Hepatic stellate cell (primary cell): ENCODE measurements at regions not wholly inside any gene's neighbourhood (a gene's known extent, or its start where the extent isn't known, plus 50 kb on each side); places are given as distances from the start of the nearest gene placed in this dataset.

Source experiments
- DNase-seq: peaks from one replicate; pipeline ENCODE4 v3.0.0; 2011; ENCODE audit warnings: low spot score

DNA sequence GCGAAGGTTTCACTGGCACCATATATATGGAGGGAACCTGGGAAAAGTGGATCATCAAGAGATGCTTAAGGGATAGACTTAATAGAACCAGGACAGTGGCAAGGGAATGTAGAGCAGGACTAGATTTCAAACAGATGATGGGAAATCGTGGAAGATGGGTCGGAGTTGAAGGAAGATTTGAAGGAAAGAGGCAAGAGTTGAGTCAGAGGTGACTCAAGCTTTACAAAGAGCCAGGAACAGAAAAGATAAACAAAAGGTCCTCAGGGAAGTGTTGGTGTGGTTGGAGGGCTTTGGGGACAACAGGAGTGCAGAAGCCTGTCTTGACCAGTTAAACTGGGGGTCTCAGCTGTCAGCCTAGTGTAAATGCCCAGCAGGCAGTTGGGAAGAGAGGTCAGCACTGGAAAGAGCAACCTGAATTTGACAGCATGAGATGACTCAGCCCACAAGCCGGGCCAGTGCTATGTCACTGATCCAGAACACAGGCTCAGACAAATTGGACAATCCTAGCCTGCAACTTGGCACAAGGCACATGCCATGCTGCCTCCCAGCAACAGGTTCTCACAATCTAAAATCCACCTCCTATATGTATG, 230.5 kb downstream of the IDS start:
- DNase-seq = no peak

DNA sequence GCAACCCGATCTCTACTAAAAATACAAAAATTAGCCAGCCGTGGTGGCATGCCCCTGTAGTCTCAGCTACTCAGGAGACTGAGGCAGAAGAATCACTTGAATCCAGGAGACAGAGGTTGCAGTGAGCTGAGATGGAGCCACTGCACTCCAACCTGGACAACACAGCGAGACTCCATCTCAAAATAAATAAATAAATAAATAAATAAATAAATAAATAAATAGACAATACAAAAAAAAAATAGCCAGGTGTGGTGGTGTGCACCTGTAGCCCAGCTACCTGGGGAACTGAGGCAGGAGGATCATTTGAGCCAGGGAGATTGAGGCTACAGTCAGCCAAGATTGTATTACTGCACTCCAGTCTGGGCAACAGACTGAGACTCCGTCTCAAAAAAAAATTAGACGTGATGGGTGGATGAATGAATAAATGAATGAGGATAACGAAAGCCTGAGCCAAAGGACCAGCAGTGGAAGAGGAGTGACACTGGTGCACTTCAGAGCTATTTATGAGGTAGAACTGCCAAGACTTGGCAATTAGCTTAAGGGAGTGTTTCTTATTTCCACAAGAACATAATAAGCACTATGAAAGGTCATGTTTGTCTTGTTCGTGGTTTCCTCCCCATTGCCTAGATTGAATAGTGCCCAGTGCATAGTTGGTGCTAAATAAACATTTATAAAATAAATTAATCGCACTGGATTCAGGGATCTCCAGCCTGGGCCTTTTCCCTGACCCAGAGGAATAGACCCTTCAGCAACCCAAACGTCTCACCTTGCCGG, 232.2 kb downstream of the IDS start:
- DNase-seq = no peak

DNA sequence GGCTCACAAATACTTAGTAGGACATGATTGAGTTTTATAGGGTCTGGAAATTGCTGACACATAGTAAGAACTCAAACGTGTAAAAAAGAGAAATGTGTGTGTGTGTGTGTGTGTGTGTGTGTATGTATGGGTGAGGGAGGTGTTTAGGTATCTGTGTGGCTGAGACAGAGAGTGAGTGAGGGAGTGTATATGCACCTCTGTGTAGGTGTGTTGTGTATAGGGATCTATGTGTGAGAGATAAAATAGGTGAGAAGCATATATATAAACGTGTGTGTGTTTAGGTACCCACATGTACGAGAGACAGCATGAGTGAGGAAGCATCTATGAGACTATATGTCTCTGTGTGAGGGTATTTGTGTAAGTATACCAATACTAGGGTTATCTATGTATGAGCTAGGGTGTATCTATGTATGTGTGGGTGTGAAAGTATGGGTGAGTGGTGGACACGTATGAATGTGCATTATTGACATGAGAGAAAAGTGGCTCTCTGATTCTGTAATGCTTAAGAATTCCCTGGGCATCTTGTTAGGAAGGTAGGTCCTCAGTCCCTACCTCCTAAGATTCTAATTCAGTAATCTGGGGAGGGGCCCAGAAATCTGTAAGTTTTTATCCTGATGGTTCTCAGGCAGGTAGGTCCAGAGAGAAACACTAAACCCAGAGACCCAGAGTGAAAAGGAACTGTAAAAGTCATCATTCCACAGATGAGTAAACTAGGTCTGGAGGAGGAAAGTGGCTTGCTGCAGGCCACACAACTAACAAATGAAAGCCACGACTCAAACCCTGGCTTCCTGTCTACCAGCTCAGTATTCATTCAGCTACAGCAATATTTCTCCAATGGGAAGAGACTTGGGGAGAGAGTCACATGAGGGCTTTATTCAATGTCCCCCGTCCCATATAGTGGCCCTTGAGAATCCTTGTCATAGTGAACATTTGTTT, 237.0 kb downstream of the IDS start:
- no peak for DNase-seq

DNA sequence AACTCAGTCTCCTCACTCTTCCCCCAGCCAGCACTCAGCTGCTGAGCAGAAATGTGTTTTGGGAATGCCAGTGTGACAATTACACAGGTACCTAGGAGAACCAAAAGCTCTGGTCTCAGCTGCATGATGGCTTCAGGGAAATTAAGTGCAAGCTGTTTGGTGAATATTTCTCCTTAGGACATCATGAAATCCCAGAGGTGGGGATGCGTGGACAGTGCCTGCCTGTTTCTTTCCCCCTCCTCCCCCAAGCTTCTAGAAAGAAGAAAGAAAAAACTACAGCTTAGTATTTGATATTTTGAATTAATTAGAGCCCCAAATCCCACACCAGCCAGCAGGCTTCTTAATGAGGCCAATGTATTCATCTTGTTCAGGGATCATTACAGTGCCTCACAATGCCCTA, 243.0 kb downstream of the IDS start:
- DNase-seq = no peak

DNA sequence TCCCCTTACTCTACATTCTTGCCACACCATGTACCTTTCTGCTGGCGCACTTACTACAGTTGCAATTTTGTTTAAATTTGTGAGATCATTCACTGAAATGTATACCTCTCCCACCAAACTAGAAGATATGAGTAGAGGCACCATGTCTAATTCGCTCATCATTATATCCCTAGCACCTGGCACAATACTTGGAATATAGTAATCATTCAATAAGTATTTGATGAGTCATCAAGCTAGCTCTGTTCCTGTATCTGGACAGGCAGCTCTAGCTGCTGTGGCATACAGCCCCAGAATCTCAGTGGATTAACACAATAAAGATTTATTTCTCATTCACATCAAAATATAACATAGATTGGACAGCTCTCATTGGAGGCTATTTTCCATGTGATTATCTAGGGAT, 245.9 kb downstream of the IDS start:
- DNase-seq = no peak

DNA sequence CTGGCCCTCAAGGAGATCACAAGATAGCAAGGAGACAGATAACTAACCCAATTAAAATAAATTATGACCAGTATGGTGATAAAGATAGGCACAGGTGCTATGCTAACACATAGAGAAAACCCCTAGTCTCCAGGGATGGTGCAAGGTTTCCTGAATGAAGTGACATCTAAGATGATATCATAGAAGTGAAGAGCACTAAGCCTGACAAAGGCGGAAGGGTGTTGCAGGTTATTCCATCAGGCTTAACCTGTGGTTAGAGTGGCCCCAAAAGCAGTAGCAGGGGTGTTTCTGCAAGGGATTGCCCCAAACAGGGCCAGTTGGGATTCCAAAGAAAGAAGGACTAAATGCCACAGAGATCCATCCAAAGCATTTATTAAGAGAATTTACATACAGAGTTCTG, 249.2 kb downstream of the IDS start:
- no peak for DNase-seq

DNA sequence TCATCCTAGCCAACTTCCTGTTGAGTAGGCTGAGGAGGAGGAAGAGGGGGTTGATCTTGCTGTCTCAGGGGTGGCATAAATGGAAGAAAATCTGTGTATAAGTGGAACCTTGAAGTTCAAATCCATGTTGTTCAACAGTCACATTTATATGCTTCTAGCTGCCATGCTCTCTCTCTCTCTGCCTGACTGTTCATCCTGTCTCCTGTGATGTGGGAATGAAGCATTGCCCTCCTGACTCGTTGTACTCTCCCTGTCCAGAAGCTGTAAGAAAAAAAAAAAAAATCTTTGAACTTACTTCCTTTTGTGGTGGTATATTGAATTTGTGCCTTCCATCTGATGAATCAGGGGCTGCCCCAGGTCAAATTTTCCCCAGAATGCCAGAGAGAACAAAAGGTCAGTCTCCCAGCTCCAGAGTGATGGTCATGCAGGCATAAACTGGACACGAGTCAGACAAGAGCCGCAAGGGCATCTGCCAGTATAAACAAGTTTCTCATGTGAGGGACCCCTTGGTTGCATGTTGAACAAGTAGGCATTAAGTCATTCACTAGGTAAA, 257.0 kb downstream of the IDS start:
- no peak for DNase-seq

DNA sequence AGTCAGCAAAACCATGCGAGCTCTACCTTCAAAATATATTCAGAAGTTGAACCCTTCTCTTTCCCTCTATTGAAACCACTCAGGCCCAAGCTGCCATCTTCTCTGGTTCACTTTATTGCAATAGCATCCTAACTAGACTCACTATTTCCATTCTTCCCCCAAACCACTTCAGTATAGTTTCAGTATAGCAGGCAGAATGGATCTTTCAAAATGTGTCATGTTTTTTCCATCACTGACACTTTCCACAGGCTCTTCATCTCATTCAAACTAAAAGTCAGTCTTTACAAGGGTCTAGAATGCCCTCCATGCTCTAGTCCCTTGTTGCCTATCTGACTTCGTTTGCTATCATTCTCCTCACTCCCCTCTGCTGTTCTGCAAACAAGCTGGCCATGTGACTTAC, 274.4 kb downstream of the IDS start:
- no peak for DNase-seq

DNA sequence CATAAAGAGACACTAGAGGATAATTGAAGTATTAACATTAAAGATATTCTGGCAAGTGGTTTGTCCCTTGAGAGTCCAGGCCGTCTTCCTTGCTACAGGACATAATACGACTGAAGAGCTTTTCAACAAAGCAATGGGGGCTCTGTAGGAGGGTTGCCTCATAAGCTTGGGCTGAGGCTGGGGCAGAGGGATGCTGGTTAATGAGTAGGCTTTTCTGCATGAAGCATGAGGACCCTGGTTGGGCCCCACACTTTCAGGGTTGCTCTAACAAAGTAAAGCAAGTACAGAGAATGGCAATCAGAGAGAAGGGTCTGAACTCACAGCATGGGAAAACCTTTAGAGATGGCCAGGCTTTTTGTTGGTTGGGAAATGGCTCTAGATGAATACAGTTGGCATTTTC, 281.3 kb downstream of the IDS start:
- no peak for DNase-seq

DNA sequence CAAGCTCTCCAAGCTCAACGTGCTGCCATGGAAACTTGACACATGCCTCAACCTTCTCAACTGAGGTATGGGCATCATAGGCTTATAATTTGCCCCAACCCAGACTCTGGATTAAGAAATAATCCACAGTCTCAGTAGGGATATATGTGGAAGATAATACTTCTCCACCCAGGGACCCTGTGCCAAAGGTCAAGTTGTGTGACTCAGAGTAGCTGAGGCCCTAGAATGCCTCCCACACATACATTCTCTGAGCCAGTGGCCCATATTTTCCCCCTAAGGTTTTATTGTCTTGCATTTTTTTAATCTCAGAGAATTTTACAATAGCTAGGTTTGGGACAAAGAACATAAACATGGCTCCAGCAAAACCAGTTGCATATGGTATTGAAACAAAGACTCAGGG, 283.1 kb downstream of the IDS start:
- no peak for DNase-seq

DNA sequence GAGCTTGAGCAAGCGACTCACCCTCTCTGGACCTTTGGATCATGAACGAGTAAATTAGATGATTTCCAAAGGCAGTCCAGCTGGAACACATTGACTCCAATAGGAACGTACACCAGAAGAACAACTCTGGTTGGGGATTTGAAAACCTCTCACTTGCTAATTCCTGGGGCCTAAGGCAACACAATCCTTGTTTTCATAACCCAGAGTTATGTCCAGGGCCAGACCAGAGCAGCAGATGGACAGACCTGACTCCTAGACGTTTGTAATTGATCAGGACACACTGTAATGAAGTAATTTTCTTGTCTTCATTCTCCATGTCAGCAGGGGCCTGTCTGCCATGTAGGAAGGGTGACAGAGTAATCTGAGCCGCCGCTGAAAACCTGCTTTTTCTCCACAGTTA, 283.9 kb downstream of the IDS start:
- no peak for DNase-seq

DNA sequence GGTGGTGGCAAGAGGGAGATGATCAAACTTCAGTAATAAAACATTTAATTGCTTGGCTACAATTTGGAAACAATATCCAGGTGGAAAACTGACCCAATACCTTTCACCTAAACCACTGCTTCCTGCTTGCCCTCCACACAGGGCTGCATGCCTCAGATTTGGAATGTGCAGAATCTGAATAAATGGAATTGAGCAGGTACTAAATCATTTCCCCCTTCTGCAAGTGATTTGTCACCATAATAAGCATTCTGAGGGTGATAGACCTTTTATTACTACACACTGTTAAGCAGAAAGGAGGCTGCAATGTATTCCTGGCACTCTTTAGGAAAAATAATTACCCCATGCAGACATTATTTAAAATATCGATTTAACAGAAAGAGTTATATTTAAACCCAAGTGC, 291.8 kb downstream of the IDS start:
- no peak for DNase-seq

DNA sequence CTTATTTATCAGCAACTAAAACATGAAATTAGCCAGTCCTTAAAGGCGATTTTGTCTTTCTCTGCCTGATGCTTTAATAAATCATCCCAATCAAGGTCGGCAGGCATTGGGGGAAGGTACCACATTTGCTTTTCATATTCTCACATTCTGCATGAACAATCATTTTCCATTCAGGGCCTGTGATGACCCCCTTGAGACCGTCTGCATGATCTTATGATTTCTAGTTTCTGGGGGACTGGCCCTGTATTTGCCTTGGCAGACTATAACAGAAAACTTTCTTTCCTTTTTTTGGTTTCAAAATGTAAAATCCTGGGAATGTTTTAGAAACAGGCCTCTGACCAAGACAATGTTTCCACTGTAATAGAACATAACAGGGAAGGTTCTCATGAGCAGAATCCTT, 296.8 kb downstream of the IDS start:
- no peak for DNase-seq

DNA sequence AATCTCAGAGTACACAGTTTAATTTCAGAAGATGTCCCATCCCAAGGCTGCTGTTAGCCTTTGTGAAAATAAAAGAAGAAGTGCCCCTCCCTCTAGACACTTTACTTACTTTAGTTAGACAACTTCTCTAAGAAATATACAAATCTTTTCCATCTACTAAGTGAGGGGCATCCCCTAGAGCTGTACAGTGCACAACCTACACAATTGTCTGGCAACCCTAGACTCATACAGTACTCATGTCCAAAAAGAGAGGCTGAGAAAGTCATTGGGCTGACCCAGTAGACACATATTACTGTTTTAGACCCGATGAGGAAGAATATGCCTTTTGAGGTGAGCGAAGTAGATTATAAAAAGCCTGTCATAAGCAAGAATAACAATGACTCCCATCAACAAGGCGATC, 297.6 kb downstream of the IDS start:
- DNase-seq = no peak

DNA sequence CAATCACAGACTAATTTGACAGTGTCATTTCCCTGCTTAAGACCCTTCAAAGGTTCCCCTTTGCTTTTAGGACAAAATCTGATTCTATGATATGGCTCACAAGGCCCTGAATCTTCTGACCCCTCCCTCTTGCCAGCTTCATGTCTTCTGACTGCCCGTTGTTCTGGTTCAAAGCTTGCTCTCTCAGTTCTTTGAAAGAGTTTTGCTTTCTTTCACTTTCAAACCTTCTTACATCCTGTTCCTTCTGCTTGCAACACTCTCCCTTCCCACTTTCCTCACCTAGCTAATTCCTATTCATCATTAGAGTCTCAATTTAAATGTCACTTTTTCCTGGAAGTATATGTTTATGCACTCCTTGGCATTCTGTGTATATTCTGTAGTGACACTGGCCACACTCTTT, 299.2 kb downstream of the IDS start:
- DNase-seq = no peak

DNA sequence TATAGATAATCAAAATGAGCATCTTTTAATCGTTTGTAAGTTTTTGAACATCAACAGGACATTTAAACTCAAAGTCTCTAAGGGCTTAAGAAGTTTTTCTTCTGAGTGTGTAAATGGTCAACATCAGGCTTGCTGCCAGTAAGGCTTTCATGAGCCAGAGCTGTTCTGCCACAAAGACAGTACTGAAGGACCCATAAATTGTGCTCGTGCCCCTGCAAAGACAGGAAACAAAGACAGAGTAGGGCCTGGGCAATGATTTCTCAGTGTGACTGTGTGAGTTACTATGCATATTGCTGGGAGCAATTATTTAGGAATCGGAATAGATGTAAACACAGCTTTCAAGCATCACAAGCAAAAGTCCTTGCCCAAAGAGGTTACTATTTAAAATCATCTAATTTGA, 300.0 kb downstream of the IDS start:
- DNase-seq = no peak

DNA sequence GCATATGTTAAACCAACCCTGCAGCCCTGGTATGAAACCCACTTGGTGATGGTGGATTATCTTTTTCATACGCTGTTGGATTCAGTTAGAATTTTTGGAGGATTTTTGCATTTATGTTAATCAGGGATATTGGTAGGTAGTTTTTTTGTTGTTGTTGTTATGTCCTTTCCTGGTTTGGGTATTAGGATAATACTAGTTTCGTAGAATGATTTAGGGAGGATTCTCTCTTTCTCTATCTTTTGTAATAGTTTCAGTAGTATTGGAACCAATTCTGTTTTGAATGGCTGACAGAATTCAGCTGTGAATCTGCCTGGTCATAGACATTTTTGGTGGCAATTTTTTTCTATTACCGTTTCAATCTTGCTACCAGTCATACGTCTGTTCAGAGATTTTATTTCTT, 305.4 kb downstream of the IDS start:
- DNase-seq = no peak

DNA sequence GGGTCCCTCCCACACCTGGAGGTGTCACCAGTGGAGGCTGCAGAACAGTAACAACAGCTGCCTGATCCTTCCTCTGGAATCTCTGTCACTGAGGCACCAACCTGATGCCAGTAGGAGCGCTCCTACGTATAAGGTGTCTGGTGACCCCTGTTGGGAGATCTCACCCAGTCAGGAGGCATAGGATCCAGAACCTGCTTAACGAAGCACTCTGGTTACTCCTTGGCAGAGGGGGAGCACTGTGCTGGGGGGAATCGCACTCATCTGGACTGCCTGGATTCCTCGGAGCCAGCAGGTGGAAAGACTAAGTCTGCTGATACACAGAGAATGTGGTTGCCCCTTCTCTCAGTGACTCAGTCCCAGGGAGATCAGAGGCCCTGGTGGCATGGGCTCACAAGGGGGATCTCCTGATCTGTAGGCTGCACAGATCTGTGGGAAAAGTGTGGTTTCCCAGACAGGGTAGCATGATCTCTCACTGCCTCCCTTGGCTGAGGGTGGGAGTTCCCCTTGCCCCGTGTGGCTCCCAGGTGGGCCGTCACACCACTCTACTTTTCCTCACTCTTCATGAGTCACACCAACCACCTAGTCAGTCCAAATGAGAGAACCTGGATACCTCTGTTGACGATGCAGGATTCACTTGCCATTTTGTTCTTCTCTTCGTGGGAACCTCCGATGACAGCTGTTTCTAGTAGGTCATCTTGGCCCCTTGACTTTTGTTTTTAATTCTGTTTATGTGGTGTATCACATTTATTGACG, 305.9 kb downstream of the IDS start:
- no peak for DNase-seq

DNA sequence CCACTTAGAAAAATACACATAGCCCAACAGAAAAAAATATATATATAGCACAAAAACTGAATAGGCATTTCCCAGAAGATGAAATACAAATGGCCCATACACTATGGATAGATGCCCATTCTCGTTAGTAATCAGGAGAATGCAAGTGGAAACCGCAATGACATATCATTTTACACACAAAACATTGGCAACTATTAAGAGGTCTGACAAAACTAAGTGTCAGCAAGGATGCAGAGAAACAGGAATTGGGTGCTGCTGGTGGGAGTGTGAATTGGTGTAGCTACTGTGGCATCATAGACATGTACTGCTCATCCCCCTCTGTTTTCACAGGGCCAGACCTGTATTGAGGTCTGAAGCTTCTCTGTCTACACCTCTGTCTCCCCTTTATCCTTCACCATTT, 320.0 kb downstream of the IDS start:
- no peak for DNase-seq

DNA sequence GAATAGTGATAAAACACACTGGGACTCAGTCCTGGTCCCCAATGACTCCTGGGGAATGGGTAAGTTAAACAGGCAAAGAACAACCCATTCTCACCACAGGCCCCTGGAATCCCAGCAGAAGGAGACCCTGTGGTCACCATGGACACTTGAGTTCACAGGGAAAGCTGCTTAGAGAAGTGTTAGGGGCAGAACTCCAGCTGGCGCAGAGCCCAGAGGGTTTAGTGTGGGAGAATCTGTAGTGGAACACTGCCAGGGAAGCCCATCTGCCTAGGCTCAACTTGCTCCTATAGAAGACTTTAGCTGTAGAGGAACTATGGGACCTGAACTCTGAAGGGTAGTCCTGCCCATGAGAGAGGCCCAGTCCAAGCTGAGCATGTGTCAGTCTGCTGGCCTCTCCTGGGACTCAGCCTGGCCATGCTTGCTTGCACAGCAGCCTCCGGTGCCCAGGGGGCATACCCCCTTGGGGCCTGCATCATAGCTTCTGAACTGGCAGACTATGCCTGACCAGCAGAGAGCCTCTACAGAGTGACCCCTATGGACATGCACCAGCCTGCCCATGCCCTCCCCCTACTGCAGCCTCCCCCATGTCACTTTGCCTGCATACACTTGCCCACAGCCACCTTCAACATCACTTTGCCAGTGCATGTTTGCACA, 343.5 kb downstream of the IDS start:
- no peak for DNase-seq

DNA sequence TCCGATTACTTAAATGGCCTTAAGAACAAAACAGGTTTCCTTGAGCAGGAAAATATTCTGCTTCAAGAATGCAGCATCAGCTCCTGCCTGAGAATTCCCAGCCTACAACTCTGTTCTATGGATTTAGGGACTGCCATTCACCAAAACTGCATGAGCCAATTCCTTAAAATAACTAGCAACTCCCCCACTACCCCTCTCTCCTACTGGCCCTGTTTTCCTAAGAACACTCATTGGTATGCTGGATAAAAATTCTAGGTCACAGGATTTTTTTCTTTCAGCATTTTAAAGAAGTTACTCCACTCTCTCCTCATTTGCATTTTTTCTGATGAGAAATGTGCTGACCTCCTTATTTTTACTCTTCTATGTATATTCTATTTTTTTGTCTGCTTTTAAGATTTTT, 347.1 kb downstream of the IDS start:
- DNase-seq = no peak

DNA sequence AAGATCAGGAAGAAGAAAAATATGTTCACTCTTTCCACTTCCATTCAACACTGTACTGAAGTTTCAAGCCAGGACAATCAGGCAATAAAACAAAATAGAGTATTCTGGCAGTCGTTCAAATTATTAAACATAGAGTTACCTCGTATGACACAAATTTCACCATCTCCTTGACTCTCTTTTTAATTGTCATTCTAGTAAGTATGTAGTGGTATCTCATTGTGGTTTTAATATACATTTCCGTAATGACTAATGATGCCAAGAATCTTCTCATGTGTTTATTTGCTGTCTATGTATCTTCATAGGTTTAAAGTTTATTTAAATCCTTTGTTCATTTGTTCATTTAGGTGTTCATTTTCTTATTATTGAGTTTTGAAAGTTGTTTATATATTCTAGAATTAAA, 352.2 kb downstream of the IDS start:
- no peak for DNase-seq
